Testis (tissue), 2 donors: ENCODE measurements at regions not wholly inside any gene's neighbourhood (a gene's known extent, or its start where the extent isn't known, plus 50 kb on each side); places are given as distances from the start of the nearest gene placed in this dataset.

Source experiments
- CTCF ChIP-seq, 3 experiments: fragments of 450-650 bp in 2 of 3; fragments of 200-600 bp in 1 of 3; sonication (generic) in 1 of 3; IDR thresholded peaks; one replicate each; pipeline ENCODE4 v1.5.1; 2016 to 2019; ENCODE audit warnings: antibody characterized with exemption in 3 of 3, mild to moderate bottlenecking in 2 of 3, moderate library complexity in 1 of 3
- POLR2A ChIP-seq: fragments of 450-650 bp; IDR thresholded peaks from one replicate; pipeline ENCODE4 v1.6.1; 2017; ENCODE audit warnings: antibody characterized with exemption, mild to moderate bottlenecking, moderate library complexity

- TF ChIP-seq CTCF (IDR thresholded peaks at IDR 0.05) (no peak), POLR2A (no peak)
These were observed 371.9 kb upstream of the CHRM2 start for GRCh38 chr7:136496551-136496950.
